ENCODE measurements at regions not wholly inside any gene's neighbourhood (a gene's known extent, or its start where the extent isn't known, plus 50 kb on each side); places are given as distances from the start of the nearest gene placed in this dataset.

- TF ChIP-seq POLR2A (IDR thresholded peaks at IDR 0.05) (no peak), CTCF (IDR thresholded peaks at IDR 0.05) (no peak)
Observed at GRCh38 chr7:24405002-24405401, 121.0 kb downstream of the NPY start.

All from right lobe of liver (tissue), 4 donors.